ENCODE measurements at regions not wholly inside any gene's neighbourhood (a gene's known extent, or its start where the extent isn't known, plus 50 kb on each side); places are given as distances from the start of the nearest gene placed in this dataset.

DNA sequence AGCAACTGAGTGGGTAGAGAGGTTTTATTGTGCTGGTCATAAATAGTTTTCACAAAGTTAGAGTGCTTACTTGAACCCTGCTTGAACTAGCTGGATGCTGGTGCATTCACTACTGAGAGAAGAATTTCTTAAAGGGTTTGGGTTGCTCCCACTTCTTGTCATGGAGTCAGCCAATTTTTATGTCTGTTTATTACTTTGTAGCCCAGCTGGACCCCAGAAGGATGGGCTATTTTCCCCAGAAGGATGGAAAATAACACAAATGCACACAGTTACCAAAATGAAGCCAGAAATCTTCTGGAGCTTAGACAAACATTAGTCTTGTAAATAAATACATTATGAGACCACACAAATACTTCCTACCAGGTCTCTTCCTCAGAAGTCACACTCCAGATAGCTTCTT, 480.8 kb upstream of the TNC start:
- H3K4me3 Mint-ChIP-seq, result no peak overlapping the region
- H3K27ac Mint-ChIP-seq, result no peak overlapping the region
- no peak overlapping the region for H3K4me2 ChIP-seq (ENCODE audit: insufficient read depth, insufficient read length, low read length)

More for the DNA sequence above, 480.8 kb upstream of the TNC start:
- Mint-ChIP-seq H3K4me1 (peaks cover 17% of the 10 kb centered on the region in 2 experiments), H3K27me3 (ENCODE audit: low read depth) (no peaks in the 10 kb centered on the region), H3K36me3 (ENCODE audit: insufficient read depth in 1 of 3, low read depth in 3 of 3) (no peaks in the 10 kb centered on the region; a peak in 1 of 7 replicates), H3K9me3 (no peaks in the 10 kb centered on the region)
- Histone ChIP-seq H4K5ac (ENCODE audit: insufficient read length, low read depth, low read length) (no peak overlapping the region), H3K4ac (ENCODE audit: low read depth, low read length) (no peak overlapping the region), H2BK15ac (ENCODE audit: low read depth, low read length) (no peak overlapping the region), H3K27ac (ENCODE audit: insufficient read length, low read depth, low read length) (no peak overlapping the region), H2AFZ (ENCODE audit: low read length) (no peak overlapping the region), H3T11ph (ENCODE audit: low read length) (no peak overlapping the region), H2AK5ac (ENCODE audit: insufficient read length, low read length) (no peak overlapping the region), H3K14ac (ENCODE audit: insufficient read depth, low read length) (no peak overlapping the region), H3K79me2 (ENCODE audit: insufficient read depth, low read length) (no peaks in the 10 kb centered on the region), H2BK5ac (ENCODE audit: insufficient read length, low read length) (no peak overlapping the region), H4K8ac (replicated peaks; ENCODE audit: insufficient read length, low read depth, low read length) (no peak overlapping the region), H3K79me1 (ENCODE audit: insufficient read depth, low read depth, low read length, poor library complexity, severe bottlenecking) (no peaks in the 10 kb centered on the region), H3K9me3 (ENCODE audit: control insufficient read depth, low read depth, low read length) (no peaks in the 10 kb centered on the region), H4K91ac (ENCODE audit: insufficient read length, low read depth, low read length) (no peak overlapping the region), H3K4me1 (ENCODE audit: insufficient read depth, low read length) (peaks cover 8% of the 10 kb centered on the region), H3K23me2 (ENCODE audit: insufficient read length, low read depth, low read length, poor library complexity, severe bottlenecking) (no peaks in the 10 kb centered on the region), H3K27me3 (ENCODE audit: insufficient read depth, low read length) (no peaks in the 10 kb centered on the region), H2BK12ac (ENCODE audit: insufficient read length, low read depth, low read length) (no peak overlapping the region), H2BK120ac (ENCODE audit: low read depth, low read length, poor library complexity, severe bottlenecking) (no peak overlapping the region), H3K56ac (ENCODE audit: insufficient read length, low read depth, low read length) (no peak overlapping the region), H2BK20ac (ENCODE audit: low read depth, low read length, poor library complexity, severe bottlenecking) (no peak overlapping the region), H4K20me1 (ENCODE audit: control insufficient read depth, insufficient read depth, insufficient read length) (no peaks in the 10 kb centered on the region), H3K18ac (ENCODE audit: insufficient read length, low read depth, low read length) (no peak overlapping the region), H3K23ac (ENCODE audit: insufficient read length, low read depth, low read length) (no peak overlapping the region), H3K9ac (ENCODE audit: extremely low read depth, insufficient read length, low read length) (no peak overlapping the region)
- no peak for DNase-seq
- TF ChIP-seq, protein P1, sequence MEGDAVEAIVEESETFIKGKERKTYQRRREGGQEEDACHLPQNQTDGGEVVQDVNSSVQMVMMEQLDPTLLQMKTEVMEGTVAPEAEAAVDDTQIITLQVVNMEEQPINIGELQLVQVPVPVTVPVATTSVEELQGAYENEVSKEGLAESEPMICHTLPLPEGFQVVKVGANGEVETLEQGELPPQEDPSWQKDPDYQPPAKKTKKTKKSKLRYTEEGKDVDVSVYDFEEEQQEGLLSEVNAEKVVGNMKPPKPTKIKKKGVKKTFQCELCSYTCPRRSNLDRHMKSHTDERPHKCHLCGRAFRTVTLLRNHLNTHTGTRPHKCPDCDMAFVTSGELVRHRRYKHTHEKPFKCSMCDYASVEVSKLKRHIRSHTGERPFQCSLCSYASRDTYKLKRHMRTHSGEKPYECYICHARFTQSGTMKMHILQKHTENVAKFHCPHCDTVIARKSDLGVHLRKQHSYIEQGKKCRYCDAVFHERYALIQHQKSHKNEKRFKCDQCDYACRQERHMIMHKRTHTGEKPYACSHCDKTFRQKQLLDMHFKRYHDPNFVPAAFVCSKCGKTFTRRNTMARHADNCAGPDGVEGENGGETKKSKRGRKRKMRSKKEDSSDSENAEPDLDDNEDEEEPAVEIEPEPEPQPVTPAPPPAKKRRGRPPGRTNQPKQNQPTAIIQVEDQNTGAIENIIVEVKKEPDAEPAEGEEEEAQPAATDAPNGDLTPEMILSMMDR (conservative IDR thresholded peaks at IDR 0.05), result no peak
